BE2C (cell line): ENCODE measurements at regions not wholly inside any gene's neighbourhood (a gene's known extent, or its start where the extent isn't known, plus 50 kb on each side); places are given as distances from the start of the nearest gene placed in this dataset.

Experiments used
- DNase-seq: peaks from one replicate; pipeline ENCODE4 v3.0.0-alpha.2; 2020
- H3K27me3 ChIP-seq: fragments of 250-450 bp; sonication (Bioruptor Pico); 2 replicates; pipeline ENCODE4 v1.5.1; 2020; ENCODE audit warnings: mild to moderate bottlenecking
- H3K36me3 ChIP-seq: fragments of 250-450 bp; sonication (Bioruptor Pico); 2 replicates; pipeline ENCODE4 v1.5.1; 2020; ENCODE audit warnings: mild to moderate bottlenecking
- H3K4me1 ChIP-seq: fragments of 250-450 bp; sonication (Bioruptor Pico); 2 replicates; pipeline ENCODE4 v1.5.1; 2020
- H3K4me3 ChIP-seq: 2 replicates; pipeline ENCODE4 v1.5.1; 2011; ENCODE audit warnings: low read depth, low read length
- H3K9me3 ChIP-seq: fragments of 250-450 bp; sonication (Bioruptor Pico); 2 replicates; pipeline ENCODE4 v1.5.1; 2020
- TF ChIP-seq, protein P1 (sequence below): IDR thresholded peaks from 2 replicates; pipeline ENCODE4 v1.5.1; 2012; ENCODE audit warnings: mild to moderate bottlenecking, low read depth, low read length

DNA sequence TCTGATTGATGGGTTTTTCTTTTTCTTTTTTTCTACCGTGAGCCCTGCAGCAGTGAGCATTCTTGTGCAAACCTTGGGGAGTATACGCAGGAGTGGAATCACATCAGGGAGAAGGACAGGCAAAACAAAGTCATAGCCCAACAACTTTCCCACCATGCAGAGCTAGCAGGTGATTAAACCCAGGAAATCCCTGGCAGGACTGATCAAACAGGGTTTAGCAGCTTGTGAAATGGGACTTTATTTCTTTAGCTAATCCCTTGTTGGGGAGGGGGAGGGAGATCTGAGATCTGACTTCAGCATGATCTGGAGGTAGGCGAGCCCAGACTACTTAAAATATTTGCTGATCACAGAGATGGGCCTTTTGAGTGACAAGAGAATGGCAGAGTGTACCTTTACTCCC, 162.0 kb upstream of the GLRA1 start:
- TF ChIP-seq, protein P1, sequence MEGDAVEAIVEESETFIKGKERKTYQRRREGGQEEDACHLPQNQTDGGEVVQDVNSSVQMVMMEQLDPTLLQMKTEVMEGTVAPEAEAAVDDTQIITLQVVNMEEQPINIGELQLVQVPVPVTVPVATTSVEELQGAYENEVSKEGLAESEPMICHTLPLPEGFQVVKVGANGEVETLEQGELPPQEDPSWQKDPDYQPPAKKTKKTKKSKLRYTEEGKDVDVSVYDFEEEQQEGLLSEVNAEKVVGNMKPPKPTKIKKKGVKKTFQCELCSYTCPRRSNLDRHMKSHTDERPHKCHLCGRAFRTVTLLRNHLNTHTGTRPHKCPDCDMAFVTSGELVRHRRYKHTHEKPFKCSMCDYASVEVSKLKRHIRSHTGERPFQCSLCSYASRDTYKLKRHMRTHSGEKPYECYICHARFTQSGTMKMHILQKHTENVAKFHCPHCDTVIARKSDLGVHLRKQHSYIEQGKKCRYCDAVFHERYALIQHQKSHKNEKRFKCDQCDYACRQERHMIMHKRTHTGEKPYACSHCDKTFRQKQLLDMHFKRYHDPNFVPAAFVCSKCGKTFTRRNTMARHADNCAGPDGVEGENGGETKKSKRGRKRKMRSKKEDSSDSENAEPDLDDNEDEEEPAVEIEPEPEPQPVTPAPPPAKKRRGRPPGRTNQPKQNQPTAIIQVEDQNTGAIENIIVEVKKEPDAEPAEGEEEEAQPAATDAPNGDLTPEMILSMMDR, result no peak
- H3K4me1 ChIP-seq, result no peaks in the 10 kb centered on the region
- H3K36me3 ChIP-seq, result no peaks in the 10 kb centered on the region
- no peak overlapping the region for H3K4me3 ChIP-seq
- no peaks in the 10 kb centered on the region for H3K27me3 ChIP-seq
- H3K9me3 ChIP-seq, result no peaks in the 10 kb centered on the region
- no peak for DNase-seq

DNA sequence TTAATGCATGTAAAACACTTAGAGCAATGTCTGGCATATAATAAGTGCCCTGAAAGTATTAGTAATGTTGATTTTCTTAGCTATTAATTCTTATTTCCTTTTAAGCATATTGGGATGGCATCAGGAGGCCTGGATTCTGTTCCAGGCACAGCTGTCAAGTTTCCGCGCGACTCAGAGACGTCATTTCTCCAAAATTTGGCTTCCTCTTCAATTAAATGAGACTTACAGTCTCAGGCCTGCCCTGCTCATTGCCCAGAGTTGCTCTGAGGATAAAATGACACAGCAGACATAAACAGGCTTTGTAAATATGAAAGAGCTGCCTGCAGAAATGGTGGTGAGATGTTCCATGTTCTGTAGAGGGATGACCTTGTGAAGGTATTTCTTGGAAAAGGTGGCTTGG, 159.8 kb upstream of the GLRA1 start:
- TF ChIP-seq, protein P1, result no peak
- H3K4me1 ChIP-seq, result no peaks in the 10 kb centered on the region
- no peak for DNase-seq
- no peak overlapping the region for H3K4me3 ChIP-seq
- H3K9me3 ChIP-seq, result no peaks in the 10 kb centered on the region
- no peaks in the 10 kb centered on the region for H3K27me3 ChIP-seq
- H3K36me3 ChIP-seq, result no peaks in the 10 kb centered on the region

DNA sequence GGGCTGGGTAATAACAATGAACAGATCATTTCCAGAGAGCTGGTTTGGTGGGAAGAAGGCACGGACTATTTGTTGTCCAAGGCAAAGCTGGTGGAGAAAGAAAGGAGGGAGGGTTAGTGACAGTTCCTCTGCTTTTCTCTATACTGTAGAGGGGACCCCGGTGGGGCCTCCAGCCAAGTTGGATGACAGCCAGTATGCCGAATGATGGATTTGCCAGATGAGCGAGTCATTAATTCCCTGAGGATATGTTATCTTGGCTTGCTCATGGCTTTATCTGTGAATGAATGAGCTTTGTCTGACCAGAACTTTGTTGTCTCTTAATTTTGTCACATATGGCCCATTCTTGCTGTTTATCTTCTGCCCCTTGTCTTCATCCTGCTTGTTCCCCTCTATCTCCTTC, 158.6 kb upstream of the GLRA1 start:
- Histone ChIP-seq H3K9me3 (no peaks in the 10 kb centered on the region), H3K36me3 (no peaks in the 10 kb centered on the region), H3K4me1 (no peaks in the 10 kb centered on the region), H3K27me3 (no peaks in the 10 kb centered on the region), H3K4me3 (no peak overlapping the region)
- peak; percentile 14 for DNase-seq
- TF ChIP-seq, protein P1, result no peak

DNA sequence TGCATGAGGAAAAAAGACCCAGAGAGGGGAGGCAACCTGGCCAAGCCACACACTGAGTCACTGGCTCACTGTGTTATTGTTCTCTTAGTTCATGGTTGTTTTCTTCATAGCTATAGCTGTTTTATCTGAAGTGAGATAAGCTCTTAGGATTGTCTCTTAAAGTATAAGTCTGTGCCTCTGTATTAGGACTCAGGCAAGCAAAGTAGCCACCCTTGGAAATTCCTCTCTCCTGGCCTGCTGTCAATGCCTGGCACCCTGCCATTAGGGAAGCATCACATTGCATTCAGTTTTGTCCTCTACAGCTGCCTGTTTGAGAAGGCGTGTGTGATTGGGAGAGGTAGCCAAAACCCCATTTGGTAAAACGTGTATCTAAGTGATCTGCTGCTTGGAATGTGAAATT, 147.4 kb upstream of the GLRA1 start:
- no peaks in the 10 kb centered on the region for H3K27me3 ChIP-seq
- no peak overlapping the region for H3K4me3 ChIP-seq
- H3K9me3 ChIP-seq, result no peaks in the 10 kb centered on the region
- no peaks in the 10 kb centered on the region for H3K4me1 ChIP-seq
- H3K36me3 ChIP-seq, result no peaks in the 10 kb centered on the region
- DNase-seq, result no peak
- TF ChIP-seq, protein P1, result no peak

DNA sequence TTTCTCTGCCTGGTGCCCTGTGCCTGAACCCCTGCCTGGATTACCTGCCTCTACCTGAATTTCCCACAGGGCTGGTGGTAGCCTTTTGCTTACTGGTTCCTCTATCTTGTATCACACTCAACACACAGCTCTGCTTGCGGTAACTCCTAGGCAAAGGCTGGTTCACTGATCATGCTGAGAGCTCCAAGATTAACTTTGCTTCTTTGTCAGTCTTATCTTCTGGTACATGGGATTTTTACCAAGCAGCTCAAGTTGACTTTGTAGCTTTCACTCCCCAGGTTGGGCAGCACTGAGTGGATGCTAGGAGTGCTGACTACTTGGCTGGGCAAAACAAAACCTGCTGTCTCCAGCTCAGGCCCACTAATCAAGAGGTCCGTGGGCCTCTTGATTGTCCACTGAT, 145.9 kb upstream of the GLRA1 start:
- Histone ChIP-seq H3K4me1 (no peaks in the 10 kb centered on the region), H3K4me3 (no peak overlapping the region), H3K9me3 (no peaks in the 10 kb centered on the region), H3K27me3 (no peaks in the 10 kb centered on the region), H3K36me3 (no peaks in the 10 kb centered on the region)
- TF ChIP-seq, protein P1, result no peak
- no peak for DNase-seq

DNA sequence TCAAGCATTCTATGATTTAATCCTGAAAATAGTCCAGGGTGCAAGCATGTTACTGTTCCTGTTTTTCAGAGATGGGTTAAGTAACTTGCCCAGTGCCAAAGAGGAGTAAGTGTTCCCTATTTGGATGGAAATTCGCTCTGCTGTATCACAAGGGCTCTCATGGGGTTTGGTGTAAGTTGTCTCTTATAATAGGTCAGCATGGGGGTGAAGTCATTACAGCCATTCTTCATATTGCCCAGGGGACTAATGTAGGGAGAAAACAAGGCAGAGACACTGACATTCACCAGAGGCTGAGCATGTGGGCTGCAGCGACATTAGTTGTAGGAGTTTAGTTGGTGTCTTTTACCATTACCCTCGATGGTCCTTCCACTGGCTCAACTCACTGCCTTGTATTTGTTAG, 142.1 kb upstream of the GLRA1 start:
- Histone ChIP-seq H3K36me3 (no peaks in the 10 kb centered on the region), H3K4me1 (no peaks in the 10 kb centered on the region), H3K27me3 (no peaks in the 10 kb centered on the region), H3K4me3 (no peak overlapping the region), H3K9me3 (no peaks in the 10 kb centered on the region)
- DNase-seq, result no peak
- TF ChIP-seq, protein P1, result no peak
